NOMO-1 treated with DMSO at 0.1 percent for 48 hours (cell line): ENCODE measurements at regions not wholly inside any gene's neighbourhood (a gene's known extent, or its start where the extent isn't known, plus 50 kb on each side); places are given as distances from the start of the nearest gene placed in this dataset.

Source experiments
- DNase-seq: peaks from one replicate; lab custom pipeline; 2025; ENCODE audit not compliant: unreplicated experiment; lab: John Stamatoyannopoulos, UW

GRCh38 chr7:46559194-46559832 lies 638.2 kb upstream of the IGFBP3 start:
- no peak for DNase-seq

GRCh38 chr7:46558482-46559193 lies 637.6 kb upstream of the IGFBP3 start:
- no peak for DNase-seq

GRCh38 chr7:46557781-46558180 lies 636.7 kb upstream of the IGFBP3 start:
- DNase-seq: no peak

GRCh38 chr7:46557295-46557711 lies 636.2 kb upstream of the IGFBP3 start:
- no peak for DNase-seq

- DNase-seq: no peak
Measured at GRCh38 chr7:46554688-46555422, 633.8 kb upstream of the IGFBP3 start.

GRCh38 chr7:46551603-46552002 lies 630.5 kb upstream of the IGFBP3 start:
- no peak for DNase-seq

GRCh38 chr7:46550864-46551263 lies 629.8 kb upstream of the IGFBP3 start:
- no peak for DNase-seq

GRCh38 chr7:46549892-46550639 lies 629.0 kb upstream of the IGFBP3 start:
- DNase-seq: no peak

GRCh38 chr7:46549347-46549746 lies 628.3 kb upstream of the IGFBP3 start:
- DNase-seq: no peak

GRCh38 chr7:46547044-46547443 lies 626.0 kb upstream of the IGFBP3 start:
- no peak for DNase-seq

GRCh38 chr7:46545790-46546189 lies 624.7 kb upstream of the IGFBP3 start:
- DNase-seq: no peak

GRCh38 chr7:46544396-46545008 lies 623.4 kb upstream of the IGFBP3 start:
- no peak for DNase-seq

GRCh38 chr7:46542076-46542475 lies 621.0 kb upstream of the IGFBP3 start:
- no peak for DNase-seq

- no peak for DNase-seq
Measured at GRCh38 chr7:46539892-46540483, 618.9 kb upstream of the IGFBP3 start.

- no peak for DNase-seq
Measured at GRCh38 chr7:46537191-46537905, 616.3 kb upstream of the IGFBP3 start.

- DNase-seq: no peak
Measured at GRCh38 chr7:46534664-46535588, 613.9 kb upstream of the IGFBP3 start.

GRCh38 chr7:46533946-46534345 lies 612.9 kb upstream of the IGFBP3 start:
- no peak for DNase-seq

- no peak for DNase-seq
Measured at GRCh38 chr7:46532571-46532970, 611.5 kb upstream of the IGFBP3 start.
